SU-DHL-6 (cell line): ENCODE measurements at regions not wholly inside any gene's neighbourhood (a gene's known extent, or its start where the extent isn't known, plus 50 kb on each side); places are given as distances from the start of the nearest gene placed in this dataset.

ENCODE experiments used
- H2AFZ ChIP-seq: fragments of 200-600 bp; sonication (generic); 2 replicates; pipeline ENCODE4 v1.6.1; 2014; ENCODE audit warnings: low read depth, mild to moderate bottlenecking, moderate library complexity, mixed read lengths, antibody characterized with exemption, low read length; ENCODE audit not compliant: severe bottlenecking
- H3F3A ChIP-seq: fragments of 200-600 bp; shearing (Covaris generic); 2 replicates; pipeline ENCODE4 v1.6.0; 2016; ENCODE audit warnings: antibody characterized with exemption, mild to moderate bottlenecking; ENCODE audit not compliant: insufficient read depth
- H3K27ac ChIP-seq: fragments of 200-600 bp; sonication (generic); 2 replicates; pipeline ENCODE4 v1.5.1; 2016; ENCODE audit warnings: low read depth, mild to moderate bottlenecking, low read length, moderate library complexity, mixed read lengths
- H3K27me3 ChIP-seq: fragments of 200-600 bp; sonication (generic), shearing (Covaris generic); 2 replicates; pipeline ENCODE4 v1.6.0; 2014; ENCODE audit warnings: mild to moderate bottlenecking, low read length
- H3K36me3 ChIP-seq: fragments of 200-600 bp; sonication (generic); 2 replicates; pipeline ENCODE4 v1.6.1; 2014; ENCODE audit warnings: mild to moderate bottlenecking, low read length, mixed read lengths
- H3K4me2 ChIP-seq: fragments of 300-600, 200-600 bp; shearing (Covaris generic), sonication (generic); 2 replicates; pipeline ENCODE4 v1.6.0; 2014; ENCODE audit warnings: low read length, low read depth, mild to moderate bottlenecking; ENCODE audit not compliant: poor library complexity, severe bottlenecking
- H3K4me3 ChIP-seq: fragments of 200-600 bp; sonication (generic); 2 replicates; pipeline ENCODE4 v1.5.1; 2014; ENCODE audit warnings: antibody characterized with exemption, low read length, mild to moderate bottlenecking, mixed read lengths; ENCODE audit not compliant: insufficient read depth, poor library complexity, severe bottlenecking
- H3K79me2 ChIP-seq: fragments of 200-600 bp; sonication (generic); 2 replicates; pipeline ENCODE4 v1.6.1; 2014; ENCODE audit warnings: mild to moderate bottlenecking, low read length, moderate library complexity; ENCODE audit not compliant: insufficient read depth
- H3K9ac ChIP-seq: fragments of 200-600 bp; sonication (generic); 2 replicates; pipeline ENCODE4 v1.7.0; 2014; ENCODE audit warnings: mild to moderate bottlenecking, low read length
- H3K9me2 ChIP-seq: fragments of 200-600 bp; sonication (generic); replicated peaks from 2 replicates; pipeline ENCODE4 v1.6.1; 2014; ENCODE audit warnings: low read length; ENCODE audit not compliant: insufficient read depth
- H3K9me3 ChIP-seq: fragments of 200-600 bp; sonication (generic); 2 replicates; pipeline ENCODE4 v1.6.1; 2014; ENCODE audit warnings: low read length, mixed read lengths; ENCODE audit not compliant: insufficient read depth
- H4K20me1 ChIP-seq: fragments of 200-600 bp; sonication (generic); 2 replicates; pipeline ENCODE4 v1.6.1; 2014; ENCODE audit warnings: low read depth, mild to moderate bottlenecking, antibody characterized with exemption, low read length, moderate library complexity, mixed read lengths
- EZH2phosphoT487 ChIP-seq: fragments of 200-600 bp; sonication (generic), shearing (Covaris generic); conservative IDR thresholded peaks from 2 replicates; pipeline ENCODE4 v1.6.1; 2018; ENCODE audit warnings: mild to moderate bottlenecking, antibody characterized with exemption, low read length, moderate library complexity, mixed read lengths
- TF ChIP-seq, protein P1 (sequence below): fragments of 200-600 bp; sonication (generic); IDR thresholded peaks from one replicate; pipeline ENCODE4 v1.5.1; 2017; ENCODE audit warnings: antibody characterized with exemption, mild to moderate bottlenecking, low read length, moderate library complexity; ENCODE audit not compliant: insufficient read depth, poor library complexity, severe bottlenecking

DNA sequence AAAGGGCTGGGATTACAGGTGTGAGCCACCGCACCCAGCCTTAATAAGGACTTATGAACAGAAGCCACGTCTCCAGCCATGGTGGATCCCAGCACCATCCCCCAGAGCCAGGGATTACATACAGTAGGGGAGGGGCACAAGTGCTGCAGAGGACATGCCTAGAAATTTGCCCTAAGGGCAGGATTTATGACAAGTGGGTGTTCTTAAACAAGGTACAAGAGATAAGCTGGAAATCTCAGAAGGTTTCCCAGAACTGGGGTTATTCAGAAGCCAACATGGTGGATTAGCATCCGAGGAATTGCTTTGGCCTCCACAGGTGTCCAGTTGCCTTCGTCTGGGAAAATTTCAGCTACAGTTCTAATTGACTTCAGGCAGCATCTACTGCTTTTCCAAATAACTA lies 114.4 kb upstream of the EGLN3 start:
- no peak overlapping the region for H3K4me2 ChIP-seq
- no peak overlapping the region for H2AFZ ChIP-seq

DNA sequence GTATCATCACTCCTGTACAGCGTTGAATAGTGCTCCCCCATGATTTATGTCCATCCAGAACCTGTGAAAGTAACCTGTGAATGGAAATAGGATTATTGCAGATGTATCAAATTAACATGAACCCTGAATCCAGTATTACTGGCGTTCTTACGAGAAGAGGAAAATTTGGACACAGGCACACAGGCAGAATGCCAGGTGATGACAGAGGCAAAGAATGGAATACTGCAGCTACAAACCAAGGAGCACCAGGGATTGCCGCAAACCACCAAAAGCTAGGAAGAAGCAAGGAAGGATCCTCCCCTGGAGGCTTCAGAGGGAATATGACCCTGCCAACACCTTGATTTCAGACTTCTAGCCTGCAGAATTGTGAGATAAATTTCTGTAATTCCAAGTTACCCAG lies 113.5 kb upstream of the EGLN3 start:
- H4K20me1 ChIP-seq: no peaks in the 10 kb centered on the region
- H3K4me3 ChIP-seq: no peak overlapping the region
- no peaks in the 10 kb centered on the region for H3K79me2 ChIP-seq
- H3K9me2 ChIP-seq: no peaks in the 10 kb centered on the region
- H3K9ac ChIP-seq: no peak overlapping the region
- H3K27ac ChIP-seq: no peak overlapping the region
- no peaks in the 10 kb centered on the region for H3K36me3 ChIP-seq
- no peaks in the 10 kb centered on the region for H3K9me3 ChIP-seq
- no peaks in the 10 kb centered on the region for H3K27me3 ChIP-seq
- H2AFZ ChIP-seq: no peak overlapping the region
- TF ChIP-seq EZH2phosphoT487: no peak
- TF ChIP-seq, protein P1, sequence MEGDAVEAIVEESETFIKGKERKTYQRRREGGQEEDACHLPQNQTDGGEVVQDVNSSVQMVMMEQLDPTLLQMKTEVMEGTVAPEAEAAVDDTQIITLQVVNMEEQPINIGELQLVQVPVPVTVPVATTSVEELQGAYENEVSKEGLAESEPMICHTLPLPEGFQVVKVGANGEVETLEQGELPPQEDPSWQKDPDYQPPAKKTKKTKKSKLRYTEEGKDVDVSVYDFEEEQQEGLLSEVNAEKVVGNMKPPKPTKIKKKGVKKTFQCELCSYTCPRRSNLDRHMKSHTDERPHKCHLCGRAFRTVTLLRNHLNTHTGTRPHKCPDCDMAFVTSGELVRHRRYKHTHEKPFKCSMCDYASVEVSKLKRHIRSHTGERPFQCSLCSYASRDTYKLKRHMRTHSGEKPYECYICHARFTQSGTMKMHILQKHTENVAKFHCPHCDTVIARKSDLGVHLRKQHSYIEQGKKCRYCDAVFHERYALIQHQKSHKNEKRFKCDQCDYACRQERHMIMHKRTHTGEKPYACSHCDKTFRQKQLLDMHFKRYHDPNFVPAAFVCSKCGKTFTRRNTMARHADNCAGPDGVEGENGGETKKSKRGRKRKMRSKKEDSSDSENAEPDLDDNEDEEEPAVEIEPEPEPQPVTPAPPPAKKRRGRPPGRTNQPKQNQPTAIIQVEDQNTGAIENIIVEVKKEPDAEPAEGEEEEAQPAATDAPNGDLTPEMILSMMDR: no peak
- no peak overlapping the region for H3K4me2 ChIP-seq
- no peaks in the 10 kb centered on the region for H3F3A ChIP-seq

More for the DNA sequence above, 114.4 kb upstream of the EGLN3 start:
- Histone ChIP-seq H3K9me2 (no peaks in the 10 kb centered on the region), H4K20me1 (no peaks in the 10 kb centered on the region), H3K27ac (no peak overlapping the region), H3K9ac (no peak overlapping the region), H3K36me3 (no peaks in the 10 kb centered on the region), H3F3A (no peaks in the 10 kb centered on the region), H3K9me3 (no peaks in the 10 kb centered on the region), H3K4me3 (no peak overlapping the region), H3K27me3 (no peaks in the 10 kb centered on the region), H3K79me2 (no peaks in the 10 kb centered on the region)
- no peak for TF ChIP-seq EZH2phosphoT487
- TF ChIP-seq, protein P1: no peak

DNA sequence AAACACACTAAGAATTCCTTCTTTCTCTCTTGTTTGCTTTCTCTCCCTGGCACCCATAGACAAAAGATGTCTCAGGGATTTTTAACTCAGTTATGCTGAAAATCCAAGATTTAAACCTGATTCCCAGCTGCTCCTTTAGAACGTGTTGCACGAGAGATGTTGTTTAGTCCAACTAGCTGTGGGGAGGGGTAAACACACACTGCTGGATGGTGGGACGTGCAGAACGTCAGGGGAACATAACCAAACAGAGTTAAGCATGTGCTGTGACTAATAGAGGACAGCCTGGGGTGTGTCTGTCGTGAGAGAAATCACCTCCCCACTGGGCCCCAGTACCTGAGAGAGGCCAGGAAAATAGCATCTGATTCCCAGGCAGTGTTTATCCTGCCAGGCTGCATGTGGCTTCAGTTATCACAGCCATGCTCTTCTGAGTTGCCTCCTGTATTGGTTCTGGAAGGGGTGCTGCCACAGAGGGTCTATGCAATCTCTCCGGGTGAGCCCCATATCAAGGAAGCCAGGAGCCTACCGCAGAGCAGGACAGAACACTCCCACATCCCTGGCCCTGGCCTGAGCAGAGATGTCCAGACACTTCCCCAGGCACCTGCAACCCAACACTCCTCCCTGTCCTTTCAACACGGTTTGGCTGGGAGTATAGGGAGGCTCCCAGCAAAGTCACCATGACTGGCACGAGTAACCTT lies 112.7 kb upstream of the EGLN3 start:
- Histone ChIP-seq H3K27me3 (no peaks in the 10 kb centered on the region), H3K79me2 (no peaks in the 10 kb centered on the region), H3K9ac (no peak overlapping the region), H3K27ac (no peak overlapping the region), H3F3A (no peaks in the 10 kb centered on the region), H3K4me2 (no peak overlapping the region), H3K4me3 (no peak overlapping the region), H3K9me2 (no peaks in the 10 kb centered on the region), H3K9me3 (no peaks in the 10 kb centered on the region), H2AFZ (no peak overlapping the region), H4K20me1 (no peaks in the 10 kb centered on the region), H3K36me3 (no peaks in the 10 kb centered on the region)
- TF ChIP-seq EZH2phosphoT487: no peak
- TF ChIP-seq, protein P1: no peak
